ENCODE measurements at regions not wholly inside any gene's neighbourhood (a gene's known extent, or its start where the extent isn't known, plus 50 kb on each side); places are given as distances from the start of the nearest gene placed in this dataset.

DNA sequence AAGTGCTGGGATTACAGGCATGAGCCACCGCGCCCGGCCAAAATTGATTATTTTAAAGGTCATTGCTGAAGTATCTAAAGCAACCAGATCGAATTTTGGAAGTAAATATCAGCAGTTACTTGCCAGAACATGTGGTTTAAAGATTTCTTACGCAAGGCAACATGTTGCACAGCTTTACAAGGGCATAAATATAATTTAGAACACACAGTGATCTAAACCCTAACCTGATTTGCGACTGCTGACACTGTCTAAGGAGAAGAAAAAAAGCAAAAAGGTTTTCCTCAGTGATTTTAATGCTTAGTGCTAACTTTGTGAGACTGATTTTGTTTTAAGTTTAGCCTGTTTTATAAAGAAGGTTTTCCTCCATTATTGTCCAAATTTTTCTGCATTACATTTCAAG lies 569.9 kb upstream of the LINC00305 start:
- TF ChIP-seq, protein P1, sequence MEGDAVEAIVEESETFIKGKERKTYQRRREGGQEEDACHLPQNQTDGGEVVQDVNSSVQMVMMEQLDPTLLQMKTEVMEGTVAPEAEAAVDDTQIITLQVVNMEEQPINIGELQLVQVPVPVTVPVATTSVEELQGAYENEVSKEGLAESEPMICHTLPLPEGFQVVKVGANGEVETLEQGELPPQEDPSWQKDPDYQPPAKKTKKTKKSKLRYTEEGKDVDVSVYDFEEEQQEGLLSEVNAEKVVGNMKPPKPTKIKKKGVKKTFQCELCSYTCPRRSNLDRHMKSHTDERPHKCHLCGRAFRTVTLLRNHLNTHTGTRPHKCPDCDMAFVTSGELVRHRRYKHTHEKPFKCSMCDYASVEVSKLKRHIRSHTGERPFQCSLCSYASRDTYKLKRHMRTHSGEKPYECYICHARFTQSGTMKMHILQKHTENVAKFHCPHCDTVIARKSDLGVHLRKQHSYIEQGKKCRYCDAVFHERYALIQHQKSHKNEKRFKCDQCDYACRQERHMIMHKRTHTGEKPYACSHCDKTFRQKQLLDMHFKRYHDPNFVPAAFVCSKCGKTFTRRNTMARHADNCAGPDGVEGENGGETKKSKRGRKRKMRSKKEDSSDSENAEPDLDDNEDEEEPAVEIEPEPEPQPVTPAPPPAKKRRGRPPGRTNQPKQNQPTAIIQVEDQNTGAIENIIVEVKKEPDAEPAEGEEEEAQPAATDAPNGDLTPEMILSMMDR (IDR thresholded peaks at IDR 0.05) = no peak
- TF ChIP-seq POLR2A (IDR thresholded peaks at IDR 0.05) (no peak), POLR2AphosphoS5 (IDR thresholded peaks at IDR 0.05; ENCODE audit: insufficient read depth in 1 of 2, low read depth in 1 of 2) (no peak)
